Mesenchymal stem cell (in vitro differentiated cells and primary cell): ENCODE measurements at regions not wholly inside any gene's neighbourhood (a gene's known extent, or its start where the extent isn't known, plus 50 kb on each side); places are given as distances from the start of the nearest gene placed in this dataset.

Source experiments
- DNase-seq: peaks from one replicate; pipeline ENCODE4 v3.0.0-alpha.2; 2013
- H2AFZ ChIP-seq: one replicate; pipeline ENCODE4 v1.6.1; 2013; ENCODE audit warnings: low read depth, mild to moderate bottlenecking, control low read depth, inconsistent platforms, low read length, moderate library complexity
- H2AK5ac ChIP-seq: 2 replicates; pipeline ENCODE4 v1.6.1; 2013; ENCODE audit warnings: low read length, moderate library complexity, mild to moderate bottlenecking, inconsistent platforms; ENCODE audit not compliant: severe bottlenecking
- H2BK120ac ChIP-seq: one replicate; pipeline ENCODE4 v1.6.1; 2013; ENCODE audit warnings: low read depth, mild to moderate bottlenecking, inconsistent platforms, low read length, moderate library complexity
- H2BK12ac ChIP-seq, 2 experiments: one replicate each; pipeline ENCODE4 v1.6.1; 2013; ENCODE audit warnings: inconsistent platforms in 2 of 2, low read length in 2 of 2, mild to moderate bottlenecking in 2 of 2, moderate library complexity in 2 of 2, control low read depth in 1 of 2
- H2BK15ac ChIP-seq: one replicate; pipeline ENCODE4 v1.6.1; 2013; ENCODE audit warnings: mild to moderate bottlenecking, low read depth, inconsistent platforms; ENCODE audit not compliant: poor library complexity, severe bottlenecking
- H2BK5ac ChIP-seq: 2 replicates; pipeline ENCODE4 v1.6.1; 2013; ENCODE audit warnings: low read depth, mild to moderate bottlenecking, low read length, control low read depth, inconsistent platforms; ENCODE audit not compliant: poor library complexity, severe bottlenecking
- H3K14ac ChIP-seq, 2 experiments: one replicate each; pipeline ENCODE4 v1.6.1; 2013; ENCODE audit warnings: inconsistent platforms in 2 of 2, low read length in 2 of 2, control low read depth in 1 of 2, mild to moderate bottlenecking in 1 of 2, moderate library complexity in 1 of 2
- H3K18ac ChIP-seq, 2 experiments: one replicate each; pipeline ENCODE4 v1.6.1; 2013; ENCODE audit warnings: inconsistent platforms in 2 of 2, low read length in 2 of 2, control low read depth in 1 of 2, low read depth in 1 of 2, mild to moderate bottlenecking in 1 of 2
- H3K23ac ChIP-seq, 2 experiments: one replicate each; pipeline ENCODE4 v1.6.1; 2013; ENCODE audit warnings: inconsistent platforms in 2 of 2, low read length in 2 of 2, mild to moderate bottlenecking in 2 of 2, moderate library complexity in 2 of 2, control low read depth in 1 of 2
- H3K27ac ChIP-seq: 2 replicates; pipeline ENCODE4 v1.5.1; 2013; ENCODE audit warnings: mild to moderate bottlenecking, moderate library complexity, low read length, control low read depth, inconsistent platforms; ENCODE audit not compliant: poor library complexity, severe bottlenecking
- H3K27me3 ChIP-seq, 2 experiments: 2 replicates each; pipeline versions ENCODE4 v1.6.1 to v1.7.0; 2013; ENCODE audit warnings: low read length in 2 of 2, mild to moderate bottlenecking in 2 of 2, moderate library complexity in 2 of 2, control low read depth in 1 of 2, inconsistent platforms in 1 of 2; ENCODE audit not compliant: control insufficient read depth in 1 of 2, insufficient read depth in 1 of 2
- H3K36me3 ChIP-seq, 2 experiments: 2 replicates each; pipeline versions ENCODE4 v1.6.1 to v1.7.0; 2013; ENCODE audit warnings: low read length in 2 of 2, control low read depth in 1 of 2, inconsistent platforms in 1 of 2, low read depth in 1 of 2, mild to moderate bottlenecking in 1 of 2; ENCODE audit not compliant: insufficient read depth in 2 of 2, control insufficient read depth in 1 of 2
- H3K4ac ChIP-seq, 2 experiments: one replicate each; pipeline ENCODE4 v1.6.1; 2013; ENCODE audit warnings: inconsistent platforms in 2 of 2, low read length in 2 of 2, mild to moderate bottlenecking in 2 of 2, moderate library complexity in 2 of 2, control low read depth in 1 of 2, low read depth in 1 of 2
- H3K4me1 ChIP-seq: 2 replicates; pipeline ENCODE4 v1.6.1; 2013; ENCODE audit warnings: low read depth, low read length, control low read depth; ENCODE audit not compliant: control insufficient read depth, insufficient read depth
- H3K4me2 ChIP-seq: 2 replicates; pipeline ENCODE4 v1.6.1; 2013; ENCODE audit warnings: low read length, mild to moderate bottlenecking, inconsistent platforms; ENCODE audit not compliant: poor library complexity, severe bottlenecking
- H3K4me3 ChIP-seq, 2 experiments: 2 replicates each; pipeline versions ENCODE4 v1.5.1 to v1.7.0; 2013; ENCODE audit warnings: low read length in 2 of 2, mild to moderate bottlenecking in 2 of 2, control low read depth in 1 of 2, low read depth in 1 of 2; ENCODE audit not compliant: insufficient read depth in 1 of 2
- H3K79me1 ChIP-seq: replicated peaks from 2 replicates; pipeline ENCODE4 v1.6.1; 2013; ENCODE audit warnings: mild to moderate bottlenecking, control low read depth, low read length, inconsistent platforms; ENCODE audit not compliant: poor library complexity, severe bottlenecking
- H3K9ac ChIP-seq: 2 replicates; pipeline ENCODE4 v1.7.0; 2013; ENCODE audit warnings: mild to moderate bottlenecking, low read length, moderate library complexity
- H3K9me3 ChIP-seq: 2 replicates; pipeline ENCODE4 v1.7.0; 2013; ENCODE audit warnings: mild to moderate bottlenecking, low read length; ENCODE audit not compliant: control insufficient read depth
- H4K8ac ChIP-seq: one replicate; pipeline ENCODE4 v1.6.1; 2013; ENCODE audit warnings: inconsistent platforms, mild to moderate bottlenecking, low read length, moderate library complexity
- H4K91ac ChIP-seq: one replicate; pipeline ENCODE4 v1.6.1; 2013; ENCODE audit warnings: mild to moderate bottlenecking, low read length, inconsistent platforms
- WGBS: methylation state at CpG from one replicate; pipeline ENCODE4 v1.1.7; 2013; ENCODE audit warnings: mixed read lengths; 5-methylcytosine and 5-hydroxymethylcytosine counted together

DNA sequence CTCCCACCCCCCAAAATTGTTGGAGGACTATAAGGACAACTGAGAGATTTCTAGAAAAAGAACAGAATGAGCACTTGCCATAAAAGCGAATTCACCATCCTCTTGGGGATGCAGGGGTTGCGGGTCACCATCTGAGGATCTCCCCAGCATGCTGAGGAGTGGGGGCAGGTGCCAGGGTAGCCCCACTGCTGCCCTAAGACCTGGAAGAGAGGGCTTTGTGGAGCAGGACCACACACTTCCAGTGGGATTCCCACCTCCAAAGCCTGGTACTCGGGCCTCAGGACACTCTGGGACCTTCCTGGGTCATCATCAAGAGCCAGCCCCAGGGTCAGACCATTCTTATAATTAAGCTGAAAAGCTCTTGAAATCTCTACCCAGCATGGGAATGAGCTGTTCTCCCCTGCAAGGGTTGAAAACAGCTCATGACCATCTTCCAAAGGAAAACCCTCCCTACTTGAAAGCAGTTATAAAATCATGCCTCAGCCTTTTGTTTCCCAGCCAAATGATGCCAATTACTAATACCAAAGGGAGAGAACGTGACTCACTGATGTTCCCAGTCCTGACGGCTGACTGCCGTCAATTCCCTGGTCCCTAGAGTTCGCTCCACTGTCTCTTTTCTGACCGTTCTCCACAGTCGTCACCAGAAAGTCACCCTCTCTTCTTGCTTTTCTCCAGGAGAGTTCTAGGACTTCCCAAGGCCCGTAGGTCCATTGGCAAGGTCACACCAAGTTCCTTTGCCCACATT is 76.8 kb upstream of the CREB3L1 start:
- H3K4me1 ChIP-seq = no peaks in the 10 kb centered on the region
- H4K8ac ChIP-seq = no peak overlapping the region
- no peak overlapping the region for H2BK5ac ChIP-seq
- H3K27me3 ChIP-seq = peaks cover 46 to 58% of the 10 kb centered on the region in 2 experiments
- no peak overlapping the region for H3K27ac ChIP-seq
- H2AFZ ChIP-seq = no peak overlapping the region
- H2AK5ac ChIP-seq = no peak overlapping the region
- H2BK120ac ChIP-seq = no peak overlapping the region
- H3K9ac ChIP-seq = no peak overlapping the region
- H3K4ac ChIP-seq = no peak overlapping the region
- no peak overlapping the region for H3K4me2 ChIP-seq
- no peak overlapping the region for H2BK12ac ChIP-seq
- no peak overlapping the region for H3K23ac ChIP-seq
- no peak overlapping the region for H3K14ac ChIP-seq
- no peak overlapping the region for H2BK15ac ChIP-seq
- H3K4me3 ChIP-seq = no peak overlapping the region
- H3K9me3 ChIP-seq = no peaks in the 10 kb centered on the region
- no peak overlapping the region for H3K18ac ChIP-seq
- H3K79me1 ChIP-seq = no peaks in the 10 kb centered on the region
- 85% methylated on average over 10 of the region's 10 CpGs for WGBS
- no peaks in the 10 kb centered on the region for H3K36me3 ChIP-seq
- H4K91ac ChIP-seq = no peak overlapping the region
- no peak for DNase-seq

DNA sequence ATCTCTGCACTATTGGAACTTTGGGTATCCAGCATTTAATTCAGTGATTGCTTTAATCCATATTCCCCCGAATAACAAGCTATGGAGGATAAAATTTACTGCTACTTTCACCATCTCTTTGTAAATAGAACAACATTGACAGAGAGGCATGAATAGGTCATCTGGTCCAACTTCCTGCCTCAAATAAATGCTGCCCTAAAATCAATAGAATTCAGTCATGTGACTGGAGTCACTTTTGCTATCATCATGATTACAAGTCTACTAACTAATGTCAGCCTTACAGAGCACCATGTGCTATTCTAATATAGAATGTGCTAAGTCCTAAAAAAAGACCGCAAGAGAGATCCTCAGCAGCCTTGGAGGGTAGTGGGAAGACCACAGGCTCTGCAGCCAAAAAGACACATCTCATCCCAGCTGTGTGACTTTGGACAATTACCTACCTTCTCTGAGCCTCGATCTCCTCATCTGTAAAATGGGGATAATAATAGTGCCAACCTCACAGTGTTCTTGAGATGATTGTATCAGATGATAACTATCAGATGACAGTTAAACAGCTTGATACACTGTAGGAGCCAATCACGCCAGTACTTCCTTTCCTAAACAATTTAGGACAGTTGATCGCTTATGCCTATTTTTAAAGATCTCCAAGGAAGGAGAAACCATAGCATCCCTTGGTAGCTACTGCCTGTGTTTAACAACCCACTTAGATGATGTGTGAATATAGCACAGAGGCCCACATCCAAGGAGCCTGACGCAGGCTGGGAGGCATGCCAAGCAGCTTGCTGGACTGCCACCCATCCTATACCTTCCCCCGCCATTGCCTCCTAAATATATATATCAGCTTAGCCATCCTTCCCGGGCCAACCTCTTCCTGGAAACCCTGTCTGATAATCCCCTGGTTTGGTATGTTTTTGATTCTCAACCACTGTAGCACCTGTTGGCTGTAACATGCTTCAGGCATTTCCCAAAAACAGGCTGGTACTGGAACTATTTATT is 77.3 kb upstream of the PHF21A start:
- 92% methylated on average over 7 of the region's 8 CpGs for WGBS
- H2AK5ac ChIP-seq = no peak overlapping the region

DNA sequence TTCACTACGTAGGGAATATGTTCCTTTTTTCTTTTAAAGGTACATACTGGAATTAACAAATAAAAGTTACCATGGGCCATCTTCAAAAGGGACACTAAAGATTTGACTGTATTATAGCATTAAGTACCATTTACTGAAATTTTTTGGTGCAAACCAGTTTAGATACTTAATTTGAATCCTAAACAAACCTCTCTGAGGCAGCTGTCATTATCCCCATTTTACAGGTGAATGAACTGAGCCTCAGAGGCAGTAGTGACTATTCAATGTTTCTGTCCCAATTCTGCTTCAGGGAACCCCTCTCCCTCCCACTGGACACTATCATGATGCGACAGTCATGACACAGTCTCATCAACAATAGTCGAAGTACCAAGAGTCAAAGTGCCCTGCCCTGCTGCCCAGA is 76.2 kb upstream of the PHF21A start:
- no peaks in the 10 kb centered on the region for H3K36me3 ChIP-seq
- H2BK12ac ChIP-seq = no peak overlapping the region
- DNase-seq = no peak
- H2AK5ac ChIP-seq = no peak overlapping the region
- no peak overlapping the region for H4K91ac ChIP-seq
- no peak overlapping the region for H3K18ac ChIP-seq
- no peak overlapping the region for H3K4ac ChIP-seq
- H3K14ac ChIP-seq = no peak overlapping the region
- no peak overlapping the region for H2BK5ac ChIP-seq
- H3K4me1 ChIP-seq = no peaks in the 10 kb centered on the region
- no peak overlapping the region for H3K23ac ChIP-seq
- no peak overlapping the region for H3K4me2 ChIP-seq
- H2AFZ ChIP-seq = no peak overlapping the region
- H2BK15ac ChIP-seq = no peak overlapping the region
- H3K27ac ChIP-seq = no peak overlapping the region
- H3K27me3 ChIP-seq = peaks cover 31 to 35% of the 10 kb centered on the region in 2 experiments
- no peak overlapping the region for H3K4me3 ChIP-seq
- no peak overlapping the region for H3K9ac ChIP-seq
- H4K8ac ChIP-seq = no peak overlapping the region
- no peaks in the 10 kb centered on the region for H3K9me3 ChIP-seq
- WGBS = 87% methylated on average over 2 of the region's 3 CpGs
- no peaks in the 10 kb centered on the region for H3K79me1 ChIP-seq
- no peak overlapping the region for H2BK120ac ChIP-seq

More for the DNA sequence above, 77.3 kb upstream of the PHF21A start:
- Histone ChIP-seq H3K27me3 (peaks cover 37 to 41% of the 10 kb centered on the region in 2 experiments), H3K4me3 (no peak overlapping the region), H3K9me3 (no peaks in the 10 kb centered on the region), H4K8ac (no peak overlapping the region), H3K4me1 (no peaks in the 10 kb centered on the region), H3K79me1 (no peaks in the 10 kb centered on the region), H2BK15ac (no peak overlapping the region), H3K4me2 (no peak overlapping the region), H2BK120ac (no peak overlapping the region), H4K91ac (no peak overlapping the region), H2BK5ac (no peak overlapping the region), H3K14ac (no peak overlapping the region), H3K9ac (no peak overlapping the region), H2BK12ac (no peak overlapping the region), H3K18ac (no peak overlapping the region), H2AFZ (no peak overlapping the region), H3K36me3 (no peaks in the 10 kb centered on the region), H3K4ac (no peak overlapping the region), H3K23ac (no peak overlapping the region), H3K27ac (no peak overlapping the region)
- no peak for DNase-seq

DNA sequence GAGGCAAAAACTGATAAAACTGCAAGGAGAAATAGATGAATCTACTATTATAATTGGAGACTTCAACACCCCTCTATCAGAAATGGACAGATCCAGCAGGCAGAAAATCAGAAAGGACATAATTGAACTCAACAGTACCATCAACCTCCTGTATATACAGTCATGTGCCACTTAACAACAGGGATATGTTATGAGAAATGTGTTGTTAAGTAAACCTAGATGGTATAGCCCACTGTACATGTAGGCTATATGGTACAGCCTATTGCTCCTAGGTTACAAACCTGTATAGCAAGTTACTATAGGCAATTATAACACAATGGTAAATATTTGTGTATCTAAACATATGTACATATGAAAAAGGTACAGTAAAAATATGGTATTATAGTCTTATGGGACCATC is 66.8 kb upstream of the PHF21A start:
- Histone ChIP-seq H4K8ac (no peak overlapping the region), H3K18ac (no peak overlapping the region), H3K4me1 (peaks cover 2% of the 10 kb centered on the region), H3K4me2 (no peak overlapping the region), H3K9ac (no peak overlapping the region), H3K27ac (no peak overlapping the region), H4K91ac (no peak overlapping the region), H3K9me3 (peaks cover 12% of the 10 kb centered on the region), H3K4ac (no peak overlapping the region), H2BK5ac (no peak overlapping the region), H3K14ac (no peak overlapping the region), H2BK12ac (no peak overlapping the region), H3K4me3 (no peak overlapping the region), H3K36me3 (no peaks in the 10 kb centered on the region), H2BK120ac (no peak overlapping the region), H2BK15ac (no peak overlapping the region), H2AFZ (no peak overlapping the region), H3K27me3 (peaks cover 14 to 36% of the 10 kb centered on the region in 2 experiments), H3K79me1 (no peaks in the 10 kb centered on the region), H2AK5ac (no peak overlapping the region), H3K23ac (no peak overlapping the region)
- DNase-seq = no peak
